ENCODE measurements at regions not wholly inside any gene's neighbourhood (a gene's known extent, or its start where the extent isn't known, plus 50 kb on each side); places are given as distances from the start of the nearest gene placed in this dataset.
"Not testable (repeated sequence)": the region's sequence is repeated elsewhere in the genome, so short reads cannot be mapped to it uniquely, and the experiment has no call there.

DNA sequence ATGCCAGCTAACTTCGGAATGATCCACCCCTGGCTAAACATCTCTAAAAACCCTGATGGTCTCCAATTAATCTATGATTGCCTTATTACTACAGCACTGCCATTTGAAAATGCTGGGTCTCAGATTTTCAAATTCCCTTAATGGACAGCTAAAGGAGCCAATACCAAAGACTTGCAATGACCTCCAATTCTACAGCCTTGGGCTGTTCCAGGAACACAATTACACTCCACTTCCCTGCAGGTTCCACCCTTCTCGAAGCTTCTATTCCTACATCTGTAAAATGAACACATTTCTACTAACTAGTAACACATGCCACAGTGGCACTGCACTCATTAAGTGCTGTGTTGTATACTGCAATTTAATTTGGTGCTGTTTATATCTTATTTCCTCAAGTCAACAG, 85.7 kb upstream of the AK4 start:
- no peak for DNase-seq (ENCODE audit: low read depth)

DNA sequence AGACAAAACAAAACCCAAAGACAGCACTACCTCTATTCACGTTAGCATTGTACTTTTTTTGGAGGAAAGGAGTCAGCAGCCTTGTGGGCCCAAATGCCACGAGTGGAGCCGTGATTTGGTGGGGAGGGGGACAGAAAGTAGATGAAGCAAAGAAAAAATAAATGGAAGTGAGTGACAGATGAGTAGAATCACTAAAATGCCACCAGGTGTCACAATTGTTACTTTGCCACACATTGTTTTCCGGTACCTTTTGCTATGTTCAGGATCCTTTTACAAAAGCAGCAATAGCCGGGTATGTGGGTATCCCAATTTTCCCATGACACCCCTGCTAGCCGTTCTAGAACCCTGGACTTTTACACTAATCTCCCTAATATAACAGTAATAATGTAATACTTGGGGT, 85.0 kb upstream of the AK4 start:
- no peak for DNase-seq (ENCODE audit: low read depth)

DNA sequence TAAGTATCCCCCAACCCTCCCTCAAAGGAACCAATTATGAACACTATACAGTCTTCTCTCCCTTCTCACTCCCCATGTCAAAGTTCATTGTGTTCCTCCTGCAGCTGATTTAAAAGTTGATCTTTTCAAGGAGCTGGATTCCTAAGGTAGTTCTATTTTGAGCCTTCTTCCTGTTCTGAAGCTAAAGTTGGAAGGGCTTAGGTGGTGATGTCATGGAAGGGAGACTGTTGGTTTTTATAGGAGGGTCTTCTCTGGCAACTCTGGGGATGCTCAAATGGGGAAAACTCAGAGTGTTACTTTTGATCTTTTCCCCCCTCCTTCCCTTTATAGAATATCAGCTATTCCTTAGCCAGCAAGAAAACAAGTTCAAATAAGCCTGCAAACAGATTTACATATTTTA, 83.0 kb upstream of the AK4 start:
- no peak for DNase-seq (ENCODE audit: low read depth)

DNA sequence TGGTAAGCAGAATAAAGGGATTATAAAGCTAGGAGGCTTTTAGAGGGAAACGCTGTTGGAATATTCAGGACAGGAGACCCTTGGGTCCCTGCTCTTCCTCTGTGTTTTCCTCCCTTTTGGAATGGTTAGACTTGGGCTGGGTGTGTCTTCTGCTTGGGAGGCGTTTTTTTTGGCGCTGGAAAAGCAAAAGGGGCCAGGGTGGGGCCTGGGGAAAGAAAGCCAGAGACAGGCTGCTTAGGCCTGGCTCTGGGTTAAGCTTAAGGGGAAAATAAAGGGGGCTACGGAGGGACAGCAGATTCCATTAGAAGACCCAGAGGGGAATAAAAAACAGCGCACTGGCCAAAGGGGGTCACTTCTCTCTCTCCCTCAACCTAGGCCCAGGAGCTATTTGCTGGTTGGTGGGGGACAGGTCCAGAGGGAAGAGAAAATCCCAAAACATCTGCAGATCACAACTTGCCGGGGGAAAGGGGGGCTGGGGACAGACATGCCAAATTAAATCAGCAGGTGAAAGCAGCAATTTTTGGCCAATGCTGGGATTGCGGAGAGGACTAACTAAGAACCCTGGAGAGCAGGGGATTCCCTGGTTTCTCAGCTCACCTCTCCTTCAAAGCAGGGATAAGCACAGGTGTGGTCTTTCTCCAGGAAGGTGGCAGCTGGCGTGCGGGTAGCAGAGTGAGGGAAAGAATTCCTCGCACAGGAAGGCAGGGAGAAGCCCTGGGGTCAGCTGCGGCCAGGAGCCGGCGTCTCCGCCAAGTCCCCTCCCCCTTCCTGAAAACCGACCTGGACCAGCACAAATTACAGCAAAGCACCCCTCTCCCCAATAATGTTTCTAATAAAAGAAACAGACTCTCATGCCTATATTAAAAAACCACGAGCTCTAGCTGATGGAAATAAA, 82.2 kb upstream of the AK4 start:
- peak; percentile 2 for DNase-seq (ENCODE audit: low read depth)

GRCh38 chr1:65066419-65066765, 81.6 kb upstream of the AK4 start:
- DNase-seq (ENCODE audit: low read depth): peak; percentile 7

- DNase-seq (ENCODE audit: low read depth): peak; percentile 62
These were observed 81.1 kb upstream of the AK4 start for GRCh38 chr1:65066766-65067490.

- DNase-seq (ENCODE audit: low read depth): peak; percentile 72
These were observed 80.4 kb upstream of the AK4 start for GRCh38 chr1:65067491-65068201.

DNA sequence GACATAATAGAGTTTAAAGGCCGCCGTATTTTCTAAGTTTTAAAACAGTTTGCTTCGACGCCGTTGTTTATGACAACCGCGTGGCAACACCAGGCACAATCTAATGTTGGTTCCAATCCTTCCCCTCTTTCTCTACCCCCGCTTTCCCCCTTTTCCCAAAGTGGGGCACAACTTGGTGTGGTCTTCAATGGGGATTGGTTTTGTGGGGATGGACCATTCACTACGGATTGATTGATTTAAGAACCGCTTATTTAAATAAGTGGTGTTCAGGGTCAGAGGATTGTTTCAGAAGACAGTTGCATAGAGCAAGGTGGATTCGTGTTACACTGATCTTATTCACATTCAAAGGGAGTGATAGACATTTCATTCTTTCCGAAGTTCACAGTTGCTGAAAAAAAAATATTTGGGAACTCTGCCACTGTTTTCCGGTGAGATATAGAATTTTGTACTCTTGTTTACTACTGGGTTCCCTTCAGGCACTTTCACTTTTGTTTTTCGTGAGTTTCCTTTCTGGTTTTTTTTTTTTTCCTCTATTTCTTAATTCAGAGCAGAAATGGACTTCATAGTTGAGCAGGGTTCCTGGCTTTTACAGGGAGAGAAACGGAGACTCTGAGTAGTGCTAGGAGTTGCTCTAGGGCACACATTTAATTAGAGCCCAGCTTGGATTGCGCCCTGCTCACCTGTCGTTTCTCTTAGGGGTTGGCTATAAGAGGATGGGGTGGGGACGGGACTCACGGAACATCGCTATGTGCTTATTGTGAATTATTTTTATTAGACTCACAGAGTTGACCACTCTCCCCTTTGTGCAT, 79.6 kb upstream of the AK4 start:
- peak; percentile 10 for DNase-seq (ENCODE audit: low read depth)

DNA sequence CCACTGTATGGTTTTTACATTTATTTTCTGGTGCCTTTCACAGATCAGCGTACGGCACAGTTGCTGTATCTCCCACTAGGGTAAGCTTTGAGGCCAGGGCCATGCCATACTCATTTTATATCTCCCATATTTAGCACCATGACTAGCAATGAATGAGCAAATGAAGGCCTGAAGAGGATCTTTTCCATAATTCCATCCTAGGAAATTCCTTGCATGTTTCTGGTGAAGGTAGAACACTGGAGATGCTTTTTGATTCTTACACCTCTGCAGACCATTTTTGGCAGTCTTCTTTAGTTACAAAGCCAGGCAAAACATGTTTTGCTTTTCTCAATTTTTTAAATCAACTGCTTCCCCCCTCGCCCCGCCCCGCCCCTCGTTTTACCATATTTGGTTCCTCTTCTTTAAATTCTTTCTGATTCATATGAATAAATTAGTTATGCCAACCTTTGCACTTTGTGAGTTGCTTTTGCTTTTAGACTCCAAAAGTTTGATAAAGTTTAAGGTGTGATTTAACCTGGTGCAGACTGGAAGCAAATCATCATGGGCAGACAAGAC, 78.9 kb upstream of the AK4 start:
- DNase-seq (ENCODE audit: low read depth): no peak

DNA sequence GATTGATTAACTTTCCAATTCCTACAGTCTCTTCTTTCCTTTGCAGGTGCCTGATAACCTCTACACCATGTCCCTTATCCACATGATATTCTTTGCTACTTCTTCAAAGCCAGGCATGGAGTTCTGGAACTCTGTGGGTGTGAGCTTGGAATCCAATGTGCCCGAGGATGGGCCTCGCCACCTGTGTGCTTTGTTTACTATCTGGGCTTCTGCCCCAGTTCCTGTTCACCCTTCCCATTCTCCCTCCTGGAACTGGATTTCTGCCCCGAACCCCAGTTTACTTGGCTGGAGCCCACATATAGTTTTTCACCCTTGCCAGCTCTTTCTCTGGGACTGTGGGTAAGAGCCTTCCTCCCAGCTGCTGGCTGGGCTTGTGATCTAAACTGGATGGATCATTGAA, 75.2 kb upstream of the AK4 start:
- DNase-seq (ENCODE audit: low read depth): no peak

GRCh38 chr1:65075123-65075976, 72.7 kb upstream of the AK4 start:
- peak; percentile 68 for DNase-seq (ENCODE audit: low read depth)

- no peak for DNase-seq (ENCODE audit: low read depth)
These were observed 70.6 kb upstream of the AK4 start for GRCh38 chr1:65077369-65077768.

- DNase-seq (ENCODE audit: low read depth): peak; percentile 81
These were observed 68.1 kb upstream of the AK4 start for GRCh38 chr1:65079941-65080340.

GRCh38 chr1:65082346-65083040, 65.5 kb upstream of the AK4 start:
- DNase-seq (ENCODE audit: low read depth): no peak

- peak; percentile 6 for DNase-seq (ENCODE audit: low read depth)
These were observed 64.6 kb upstream of the AK4 start for GRCh38 chr1:65083263-65083896.

DNA sequence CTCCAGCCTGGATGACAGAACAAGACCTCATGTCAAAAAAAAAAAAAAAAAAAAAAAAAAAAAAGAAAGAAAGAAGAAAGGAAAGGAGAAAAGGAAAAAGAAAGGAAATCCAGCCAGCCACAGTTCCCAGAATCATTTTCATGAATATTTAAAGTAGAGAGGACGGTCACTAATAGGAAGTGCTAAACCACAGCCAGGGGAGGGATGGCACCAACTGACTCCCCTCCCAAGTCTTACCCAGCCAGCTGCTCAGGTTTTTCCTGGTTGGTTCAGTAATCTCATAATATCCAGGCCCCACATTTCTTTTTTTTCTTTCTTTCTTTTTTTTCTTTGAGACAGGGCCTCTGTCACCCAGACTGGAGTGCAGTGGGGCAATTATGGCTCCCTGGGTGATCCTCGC, 63.9 kb upstream of the AK4 start:
- DNase-seq (ENCODE audit: low read depth): no peak

DNA sequence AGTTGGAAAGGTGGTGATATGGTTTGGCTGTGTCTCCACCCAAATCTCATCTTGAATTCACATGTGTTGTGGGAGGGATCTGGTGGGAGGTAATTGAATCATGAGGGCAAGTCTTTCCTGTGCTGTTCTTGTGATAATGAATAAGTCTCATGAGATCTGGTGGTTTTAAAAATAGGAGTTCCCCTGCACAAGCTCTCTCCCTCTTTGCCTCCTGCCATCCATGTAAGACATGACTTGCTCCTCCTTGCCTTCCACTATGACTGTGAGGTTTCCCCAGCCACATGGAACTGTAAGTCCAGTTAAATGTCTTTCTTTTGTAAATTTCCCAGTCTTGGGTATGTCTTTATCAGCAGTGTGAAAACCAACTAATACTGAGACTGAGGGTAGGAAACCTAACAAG, 60.5 kb upstream of the AK4 start:
- not testable (repeated sequence) for DNase-seq (ENCODE audit: low read depth)

DNA sequence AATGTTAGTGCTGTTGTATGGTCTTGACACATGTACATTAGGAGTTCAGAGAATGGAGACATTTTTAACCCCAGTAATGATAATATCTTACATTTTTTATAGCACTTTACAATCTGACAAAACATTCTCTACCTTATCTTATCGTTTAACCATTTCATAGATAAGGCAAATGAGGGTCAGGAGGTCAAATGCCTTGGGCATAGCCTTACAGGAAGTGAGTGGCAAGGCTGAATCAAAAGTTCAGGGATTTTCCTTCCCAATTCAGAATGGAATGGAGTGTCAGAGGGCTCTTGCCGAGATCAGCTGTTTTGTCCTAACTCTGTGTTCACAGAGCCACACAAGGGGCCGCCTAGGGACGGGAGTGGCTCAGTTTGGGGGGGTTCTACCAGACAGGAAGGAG, 57.6 kb upstream of the AK4 start:
- peak; percentile 36 for DNase-seq (ENCODE audit: low read depth)

- no peak for DNase-seq (ENCODE audit: low read depth)
These were observed 55.3 kb upstream of the AK4 start for GRCh38 chr1:65092691-65093090.

- DNase-seq (ENCODE audit: low read depth): no peak
These were observed 50.9 kb upstream of the AK4 start for GRCh38 chr1:65097076-65097475.
